Central memory CD4-positive, alpha-beta T cell (primary cell): ENCODE measurements at regions not wholly inside any gene's neighbourhood (a gene's known extent, or its start where the extent isn't known, plus 50 kb on each side); places are given as distances from the start of the nearest gene placed in this dataset.
"Not testable (repeated sequence)": the region's sequence is repeated elsewhere in the genome, so short reads cannot be mapped to it uniquely, and the experiment has no call there.

Source experiments
- DNase-seq: peaks from one replicate; pipeline ENCODE4 v3.0.0; 2022

DNA sequence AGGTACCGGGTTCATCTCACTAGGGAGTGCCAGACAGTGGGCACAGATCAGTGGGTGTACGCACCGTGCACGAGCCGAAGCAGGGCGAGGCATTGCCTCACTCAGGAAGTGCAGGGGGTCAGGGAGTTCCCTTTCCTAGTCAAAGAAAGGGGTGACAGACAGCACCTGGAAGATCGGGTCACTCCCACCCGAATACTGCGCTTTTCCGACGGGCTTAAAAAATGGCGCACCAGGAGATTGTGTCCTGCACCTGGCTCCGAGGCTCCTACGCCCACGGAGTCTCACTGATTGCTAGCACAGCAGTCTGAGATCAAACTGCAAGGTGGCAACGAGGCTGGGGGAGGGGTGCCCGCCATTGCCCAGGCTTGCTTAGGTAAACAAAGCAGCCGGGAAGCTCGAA is 1188.5 kb downstream of the FAM133A start:
- not testable (repeated sequence) for DNase-seq

- DNase-seq: no peak
Observed at GRCh38 chrX:94871640-94872039, 1197.6 kb downstream of the FAM133A start.

- DNase-seq: no peak
Observed at GRCh38 chrX:94901849-94902248, 1227.8 kb downstream of the FAM133A start.

DNA sequence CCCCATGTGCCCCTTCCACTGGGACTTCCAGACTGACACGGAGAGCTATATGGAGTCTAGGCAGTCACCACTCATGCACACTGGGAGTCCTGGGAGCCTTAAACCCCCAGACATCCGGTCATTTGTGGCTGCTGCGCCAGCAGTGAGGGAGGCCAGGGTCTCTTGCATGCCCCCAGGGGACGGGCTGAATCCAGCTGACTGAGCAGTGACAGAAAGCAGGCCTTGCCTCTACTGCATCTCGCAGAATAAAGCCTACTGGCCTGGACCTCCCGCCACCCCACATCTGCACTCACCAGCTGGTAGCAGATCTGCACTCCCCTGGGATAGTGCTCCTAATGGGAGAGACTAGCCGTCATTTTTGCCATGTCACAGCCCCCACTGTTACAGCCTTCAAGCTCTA is 1234.2 kb downstream of the FAM133A start:
- DNase-seq: no peak

DNA sequence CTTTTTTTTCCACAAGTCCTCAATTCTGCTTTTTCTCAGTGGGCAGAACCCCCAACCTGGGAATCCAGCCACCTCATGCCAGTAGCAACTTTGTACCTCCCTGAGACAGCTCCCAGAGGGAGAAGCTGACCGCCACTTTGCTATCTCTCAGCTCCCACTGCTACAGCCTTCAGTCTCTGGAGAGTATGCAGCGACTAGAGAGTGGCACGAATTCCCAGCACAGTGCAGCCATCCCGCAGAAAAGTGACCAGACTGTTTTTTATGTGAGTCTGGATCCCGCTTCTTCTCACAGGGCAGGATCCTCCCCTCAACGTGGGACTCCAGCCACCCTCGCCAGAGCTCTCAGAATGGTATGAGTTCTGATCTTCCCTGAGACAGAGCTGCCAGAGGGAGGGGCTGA is 1234.6 kb downstream of the FAM133A start:
- DNase-seq: no peak

- no peak for DNase-seq
Observed at GRCh38 chrX:94914235-94914634, 1240.2 kb downstream of the FAM133A start.

GRCh38 chrX:94932278-94932965 is 1258.4 kb downstream of the FAM133A start:
- no peak for DNase-seq

DNA sequence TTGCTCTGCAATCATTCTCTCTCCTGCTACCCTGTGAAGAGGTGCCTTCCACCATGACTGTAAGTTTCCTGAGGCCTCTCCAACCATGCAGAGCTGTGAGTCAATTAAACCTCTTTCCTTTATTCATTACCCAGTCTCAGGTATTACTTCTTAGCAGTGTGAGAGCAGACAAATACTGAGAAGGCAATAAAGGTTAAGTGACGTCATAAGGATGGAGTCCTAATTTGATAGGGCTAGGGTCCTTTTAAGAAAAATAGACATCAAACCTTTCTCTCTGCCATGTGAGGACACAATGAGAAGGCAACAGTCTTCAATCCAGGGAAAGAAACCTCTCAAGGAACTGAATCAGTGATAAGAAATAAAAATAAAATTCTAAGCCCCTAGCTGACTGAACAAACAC is 1262.7 kb downstream of the FAM133A start:
- no peak for DNase-seq

GRCh38 chrX:94937491-94937890 is 1263.5 kb downstream of the FAM133A start:
- DNase-seq: no peak

DNA sequence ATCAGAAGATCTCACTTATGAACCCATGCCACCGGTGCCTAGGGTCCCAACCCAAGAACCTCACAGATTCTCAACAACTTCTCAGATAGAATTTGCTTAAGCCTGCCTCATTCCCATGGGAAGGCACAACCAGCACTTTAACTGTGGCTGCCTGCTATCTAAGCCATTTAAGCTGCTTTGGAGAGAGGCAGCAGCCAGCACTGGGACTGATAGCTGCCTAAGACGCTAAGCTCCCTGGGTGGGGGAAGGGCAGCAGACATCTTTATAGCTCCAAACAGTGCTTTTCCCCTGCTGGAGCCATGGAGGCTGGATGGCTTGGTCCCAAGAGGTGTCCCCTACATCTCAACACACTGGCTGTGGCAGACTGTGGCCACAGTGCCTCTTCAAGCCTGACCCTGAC is 1268.6 kb downstream of the FAM133A start:
- no peak for DNase-seq

DNA sequence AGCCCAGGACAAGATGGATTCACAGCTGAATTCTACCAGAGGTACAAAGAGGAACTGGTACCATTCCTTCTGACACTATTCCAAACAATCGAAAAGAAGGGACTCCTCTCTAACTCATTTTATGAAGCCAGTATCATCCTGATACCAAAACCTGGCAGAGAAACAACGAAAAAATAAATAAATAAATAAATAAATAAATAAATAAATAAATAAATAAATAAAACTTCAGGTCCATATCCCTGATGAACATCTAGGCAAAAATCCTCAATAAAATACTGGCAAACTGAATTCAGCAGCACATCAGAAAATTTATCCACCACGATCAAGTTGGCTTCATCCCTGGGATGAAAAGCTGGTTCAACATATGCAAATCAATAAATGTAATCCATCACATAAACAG is 1272.1 kb downstream of the FAM133A start:
- not testable (repeated sequence) for DNase-seq

DNA sequence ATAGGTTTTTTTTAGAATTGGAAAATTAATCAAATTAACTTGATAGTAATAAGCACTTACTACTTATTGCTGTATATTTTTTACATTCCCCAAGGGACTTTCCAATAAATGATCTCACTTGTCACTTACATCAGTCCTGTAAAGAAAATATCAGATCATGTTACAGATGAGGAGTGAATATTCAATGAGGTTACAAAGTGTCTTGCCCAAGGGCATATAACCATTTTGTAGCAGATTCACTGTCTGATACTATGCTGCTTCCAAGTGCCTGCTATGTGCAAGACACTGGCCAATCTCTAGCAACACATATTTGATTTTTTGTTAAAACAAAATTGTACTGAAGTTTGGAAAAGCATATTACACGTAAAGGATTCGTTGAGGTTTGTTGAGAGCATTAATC is 1287.7 kb downstream of the FAM133A start:
- no peak for DNase-seq

- no peak for DNase-seq
Observed at GRCh38 chrX:94977562-94977961, 1303.6 kb downstream of the FAM133A start.

- no peak for DNase-seq
Observed at GRCh38 chrX:94977986-94978385, 1304.0 kb downstream of the FAM133A start.
